T-helper 17 cell (primary cell): ENCODE measurements at regions not wholly inside any gene's neighbourhood (a gene's known extent, or its start where the extent isn't known, plus 50 kb on each side); places are given as distances from the start of the nearest gene placed in this dataset.
"Not testable (repeated sequence)": the region's sequence is repeated elsewhere in the genome, so short reads cannot be mapped to it uniquely, and the experiment has no call there.

ENCODE experiments used
- ATAC-seq: fragments of 150-1000 bp; cut with Tn5 transposase; 2 replicates; pipeline ENCODE4 v1.10.0; 2021; ENCODE audit warnings: mild to moderate bottlenecking, moderate library complexity
- DNase-seq, 3 donors: peaks; one replicate each; pipeline versions ENCODE4 v3.0.0 to v3.0.0-alpha.2; 2020 to 2021
- H3K9me3 ChIP-seq: one replicate; pipeline ENCODE4 v1.7.0; 2013; ENCODE audit warnings: low read length, mild to moderate bottlenecking; ENCODE audit not compliant: control insufficient read depth, poor library complexity, severe bottlenecking
- H3K27ac Mint-ChIP-seq: one replicate; pipeline ENCODE4 v1.8.0; 2022; ENCODE audit warnings: mild to moderate bottlenecking, moderate library complexity, mixed read lengths
- H3K27me3 Mint-ChIP-seq: one replicate; pipeline ENCODE4 v1.8.0; 2022; ENCODE audit warnings: mixed read lengths
- H3K36me3 Mint-ChIP-seq: one replicate; pipeline ENCODE4 v1.8.0; 2022; ENCODE audit warnings: low read depth, mixed read lengths
- H3K4me1 Mint-ChIP-seq: one replicate; pipeline ENCODE4 v1.8.0; 2022; ENCODE audit warnings: mild to moderate bottlenecking, mixed read lengths
- H3K4me3 Mint-ChIP-seq: one replicate; pipeline ENCODE4 v1.8.0; 2022; ENCODE audit warnings: mild to moderate bottlenecking, moderate library complexity, mixed read lengths

GRCh38 chr6:4637691-4638433 is 138.3 kb upstream of the CDYL start:
- DNase-seq (no peak), ATAC-seq (no peak)
- no peak overlapping the region for H3K27ac Mint-ChIP-seq
- peaks cover 48% of the 10 kb centered on the region for H3K27me3 Mint-ChIP-seq
- H3K4me1 Mint-ChIP-seq: no peaks in the 10 kb centered on the region
- H3K4me3 Mint-ChIP-seq: no peak overlapping the region
- H3K36me3 Mint-ChIP-seq: no peaks in the 10 kb centered on the region
- H3K9me3 ChIP-seq: no peaks in the 10 kb centered on the region

- H3K9me3 ChIP-seq: no peaks in the 10 kb centered on the region
- no peak for ATAC-seq
- Mint-ChIP-seq H3K4me3 (no peak overlapping the region), H3K27me3 (peaks cover 38% of the 10 kb centered on the region), H3K27ac (no peak overlapping the region), H3K36me3 (no peaks in the 10 kb centered on the region), H3K4me1 (no peaks in the 10 kb centered on the region)
- DNase-seq: no peak
Observed at GRCh38 chr6:4636881-4637224, 139.4 kb upstream of the CDYL start.

GRCh38 chr6:4636191-4636880 is 139.9 kb upstream of the CDYL start:
- no peak for ATAC-seq
- no peak for DNase-seq
- no peaks in the 10 kb centered on the region for H3K9me3 ChIP-seq
- Mint-ChIP-seq H3K36me3 (no peaks in the 10 kb centered on the region), H3K27me3 (peaks cover 36% of the 10 kb centered on the region), H3K4me3 (no peak overlapping the region), H3K27ac (no peak overlapping the region), H3K4me1 (no peaks in the 10 kb centered on the region)

GRCh38 chr6:4635666-4636065 is 140.5 kb upstream of the CDYL start:
- peaks cover 1% of the 10 kb centered on the region for H3K9me3 ChIP-seq
- Mint-ChIP-seq H3K36me3 (no peaks in the 10 kb centered on the region), H3K4me3 (no peak overlapping the region), H3K27me3 (peaks cover 30% of the 10 kb centered on the region), H3K27ac (no peak overlapping the region), H3K4me1 (no peaks in the 10 kb centered on the region)
- no peak for DNase-seq
- no peak for ATAC-seq

GRCh38 chr6:4632421-4632820 is 143.8 kb upstream of the CDYL start:
- H3K4me1 Mint-ChIP-seq: no peaks in the 10 kb centered on the region
- H3K27ac Mint-ChIP-seq: no peak overlapping the region
- no peaks in the 10 kb centered on the region for H3K36me3 Mint-ChIP-seq
- no peak overlapping the region for H3K4me3 Mint-ChIP-seq
- ATAC-seq (no peak), DNase-seq (no peak)
- H3K27me3 Mint-ChIP-seq: peaks cover 14% of the 10 kb centered on the region
- peaks cover 2% of the 10 kb centered on the region for H3K9me3 ChIP-seq

- H3K4me3 Mint-ChIP-seq, H3K4me1 Mint-ChIP-seq, H3K36me3 Mint-ChIP-seq, ATAC-seq, DNase-seq, H3K9me3 ChIP-seq, H3K27me3 Mint-ChIP-seq, H3K27ac Mint-ChIP-seq: not testable (repeated sequence)
Observed at GRCh38 chr6:4629789-4630188, 146.4 kb upstream of the CDYL start.

- Mint-ChIP-seq H3K4me3 (no peak overlapping the region), H3K27me3 (peaks cover 7% of the 10 kb centered on the region), H3K4me1 (no peaks in the 10 kb centered on the region), H3K27ac (no peak overlapping the region), H3K36me3 (no peaks in the 10 kb centered on the region)
- no peak for ATAC-seq
- no peaks in the 10 kb centered on the region for H3K9me3 ChIP-seq
- DNase-seq: no peak
Observed at GRCh38 chr6:4625557-4625956, 150.6 kb upstream of the CDYL start.

GRCh38 chr6:4624726-4625125 is 151.5 kb upstream of the CDYL start:
- ATAC-seq: no peak
- H3K27me3 Mint-ChIP-seq: peaks cover 7% of the 10 kb centered on the region

GRCh38 chr6:4620284-4621151 is 155.7 kb upstream of the CDYL start:
- no peak for ATAC-seq
- no peak for DNase-seq

More at GRCh38 chr6:4624726-4625125, 151.5 kb upstream of the CDYL start:
- no peaks in the 10 kb centered on the region for H3K4me1 Mint-ChIP-seq
- no peaks in the 10 kb centered on the region for H3K36me3 Mint-ChIP-seq
- no peak overlapping the region for H3K27ac Mint-ChIP-seq
- no peak for DNase-seq
- H3K4me3 Mint-ChIP-seq: no peak overlapping the region
- no peaks in the 10 kb centered on the region for H3K9me3 ChIP-seq

GRCh38 chr6:4616311-4616710 is 159.9 kb upstream of the CDYL start:
- Mint-ChIP-seq H3K4me3 (no peak overlapping the region), H3K27ac (no peak overlapping the region), H3K27me3 (peaks cover 17% of the 10 kb centered on the region), H3K36me3 (no peaks in the 10 kb centered on the region), H3K4me1 (no peaks in the 10 kb centered on the region)
- no peaks in the 10 kb centered on the region for H3K9me3 ChIP-seq
- DNase-seq (no peak), ATAC-seq (no peak)

More at GRCh38 chr6:4620284-4621151, 155.7 kb upstream of the CDYL start:
- H3K4me3 Mint-ChIP-seq: no peak overlapping the region
- H3K36me3 Mint-ChIP-seq: no peaks in the 10 kb centered on the region
- peaks cover 5% of the 10 kb centered on the region for H3K27me3 Mint-ChIP-seq
- H3K9me3 ChIP-seq: no peaks in the 10 kb centered on the region
- no peak overlapping the region for H3K27ac Mint-ChIP-seq
- no peaks in the 10 kb centered on the region for H3K4me1 Mint-ChIP-seq

- Mint-ChIP-seq H3K4me3 (no peak overlapping the region), H3K36me3 (no peaks in the 10 kb centered on the region), H3K4me1 (no peaks in the 10 kb centered on the region), H3K27me3 (peaks cover 22% of the 10 kb centered on the region), H3K27ac (no peak overlapping the region)
- DNase-seq: no peak
- no peak for ATAC-seq
- H3K9me3 ChIP-seq: no peaks in the 10 kb centered on the region
Observed at GRCh38 chr6:4615891-4616290, 160.3 kb upstream of the CDYL start.

GRCh38 chr6:4615231-4615630 is 161.0 kb upstream of the CDYL start:
- ATAC-seq (no peak), DNase-seq (no peak)
- no peak overlapping the region for H3K4me3 Mint-ChIP-seq
- H3K27ac Mint-ChIP-seq: no peak overlapping the region
- H3K9me3 ChIP-seq: no peaks in the 10 kb centered on the region
- no peaks in the 10 kb centered on the region for H3K4me1 Mint-ChIP-seq
- peaks cover 24% of the 10 kb centered on the region for H3K27me3 Mint-ChIP-seq
- no peaks in the 10 kb centered on the region for H3K36me3 Mint-ChIP-seq

GRCh38 chr6:4614637-4615036 is 161.6 kb upstream of the CDYL start:
- ATAC-seq: no peak
- H3K4me3 Mint-ChIP-seq: no peak overlapping the region
- no peaks in the 10 kb centered on the region for H3K9me3 ChIP-seq
- H3K27ac Mint-ChIP-seq: no peak overlapping the region
- DNase-seq: no peak
- no peaks in the 10 kb centered on the region for H3K36me3 Mint-ChIP-seq
- peaks cover 24% of the 10 kb centered on the region for H3K27me3 Mint-ChIP-seq
- no peaks in the 10 kb centered on the region for H3K4me1 Mint-ChIP-seq
